ENCODE measurements at regions not wholly inside any gene's neighbourhood (a gene's known extent, or its start where the extent isn't known, plus 50 kb on each side); places are given as distances from the start of the nearest gene placed in this dataset.

DNA sequence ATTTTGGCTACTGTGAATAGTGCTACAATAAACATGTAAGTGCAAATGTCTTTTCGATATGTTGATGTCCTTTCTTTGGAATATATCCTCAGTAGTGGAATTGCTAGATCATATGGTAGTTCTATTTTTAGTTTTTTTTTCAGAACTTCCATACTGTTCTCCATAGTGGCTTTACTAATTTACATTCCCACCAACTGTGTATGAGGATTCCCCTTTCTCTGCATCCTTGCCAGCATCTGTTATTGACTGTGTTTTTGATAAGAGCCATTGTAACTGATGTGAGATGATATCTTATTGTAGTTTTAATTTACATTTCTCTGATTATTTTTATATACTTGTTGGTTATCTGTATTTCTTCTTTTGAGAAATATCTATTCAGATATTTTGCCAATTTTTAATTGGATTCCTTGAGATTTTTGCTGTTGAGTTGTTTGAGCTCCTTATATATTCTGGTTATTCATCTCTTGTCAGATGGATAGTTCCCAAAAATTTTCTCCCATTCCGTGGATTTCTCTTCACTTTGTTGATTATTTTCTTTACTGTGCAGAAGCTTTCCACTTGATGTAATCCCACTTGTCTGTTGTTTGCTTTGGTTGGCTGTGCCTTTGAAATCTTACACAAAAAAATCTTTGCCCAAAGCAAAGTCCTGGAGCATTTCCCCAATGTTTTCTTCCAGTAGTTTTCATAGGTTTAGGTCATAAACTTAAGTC, 532.3 kb downstream of the PID1 start:
- no peak overlapping the region for H3K4me2 ChIP-seq (ENCODE audit: low read length, poor library complexity, severe bottlenecking)
- no peaks in the 10 kb centered on the region for H3K79me1 ChIP-seq (replicated peaks; ENCODE audit: low read length, poor library complexity, severe bottlenecking)
- H2BK5ac ChIP-seq (ENCODE audit: low read depth, low read length, poor library complexity, severe bottlenecking), result no peak overlapping the region
- H3K27ac ChIP-seq (ENCODE audit: low read length, poor library complexity, severe bottlenecking), result no peak overlapping the region
- H3K18ac ChIP-seq (ENCODE audit: low read depth in 1 of 2, low read length in 2 of 2), result no peak overlapping the region
- no peak overlapping the region for H3K4me3 ChIP-seq (ENCODE audit: insufficient read depth in 1 of 2, low read depth in 1 of 2, low read length in 2 of 2)
- no peak for DNase-seq
- no CpG with 5 or more reads among the region's 2 CpGs for WGBS
- H3K27me3 ChIP-seq (ENCODE audit: control insufficient read depth in 1 of 2, insufficient read depth in 1 of 2, low read length in 2 of 2), result no peaks in the 10 kb centered on the region
- H4K8ac ChIP-seq (ENCODE audit: low read length), result no peak overlapping the region
- no peak overlapping the region for H2BK12ac ChIP-seq (ENCODE audit: low read length in 2 of 2)
- no peak overlapping the region for H2AFZ ChIP-seq (ENCODE audit: low read depth, low read length)
- H3K9me3 ChIP-seq (ENCODE audit: control insufficient read depth, low read length), result no peaks in the 10 kb centered on the region
- no peak overlapping the region for H3K9ac ChIP-seq (ENCODE audit: low read length)
- no peak overlapping the region for H2BK15ac ChIP-seq (ENCODE audit: low read depth, poor library complexity, severe bottlenecking)
- H2BK120ac ChIP-seq (ENCODE audit: low read depth, low read length), result no peak overlapping the region
- H3K36me3 ChIP-seq (ENCODE audit: control insufficient read depth in 1 of 2, insufficient read depth in 2 of 2, low read depth in 1 of 2, low read length in 2 of 2), result no peaks in the 10 kb centered on the region
- no peak overlapping the region for H2AK5ac ChIP-seq (ENCODE audit: low read length, severe bottlenecking)
- no peak overlapping the region for H3K14ac ChIP-seq (ENCODE audit: low read length in 2 of 2)
- no peak overlapping the region for H4K91ac ChIP-seq (ENCODE audit: low read length)
- H3K4ac ChIP-seq (ENCODE audit: low read depth in 1 of 2, low read length in 2 of 2), result no peak overlapping the region
- H3K4me1 ChIP-seq (ENCODE audit: control insufficient read depth, insufficient read depth, low read depth, low read length), result no peaks in the 10 kb centered on the region
- no peak overlapping the region for H3K23ac ChIP-seq (ENCODE audit: low read length in 2 of 2)

DNA sequence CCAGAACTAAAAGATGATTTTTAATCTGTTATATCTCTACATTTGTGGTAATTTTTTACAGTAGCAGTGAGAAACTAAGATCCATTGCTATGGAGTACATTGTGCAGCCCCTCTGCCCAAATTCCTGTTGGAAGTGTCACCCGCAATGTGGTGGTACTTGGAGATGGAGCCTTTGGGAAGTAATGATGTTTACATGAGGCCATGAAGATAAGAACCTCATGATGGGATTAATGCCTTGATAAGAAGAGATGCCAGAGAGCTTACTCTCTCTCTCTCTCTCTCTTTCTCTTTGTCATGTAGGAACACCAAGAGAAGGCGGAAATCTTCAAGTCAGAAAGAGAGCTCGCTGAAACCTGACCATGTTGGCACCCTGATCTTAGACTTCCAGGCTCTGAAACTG, 535.4 kb downstream of the PID1 start:
- H2BK15ac ChIP-seq (ENCODE audit: low read depth, poor library complexity, severe bottlenecking), result no peak overlapping the region

DNA sequence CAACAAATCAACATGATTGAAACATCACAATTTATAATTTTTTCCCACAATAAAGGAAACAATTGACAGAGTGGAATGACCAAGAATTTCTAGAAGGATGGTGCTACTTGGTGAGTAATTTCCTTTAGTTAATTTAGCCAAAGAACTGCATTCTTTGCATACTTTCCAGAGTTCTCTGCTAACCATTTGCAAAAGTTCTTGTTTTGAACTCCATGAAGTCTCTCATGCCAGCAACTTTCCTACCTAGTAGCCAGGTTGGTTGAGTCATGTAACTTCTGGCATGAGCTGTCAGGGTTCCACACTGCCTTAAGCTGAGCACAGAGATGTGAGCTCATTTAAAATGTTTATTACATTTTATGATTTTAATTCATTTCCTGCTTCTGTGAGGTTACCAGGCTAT, 539.6 kb downstream of the PID1 start:
- Histone ChIP-seq H3K27me3 (ENCODE audit: control insufficient read depth in 1 of 2, insufficient read depth in 1 of 2, low read length in 2 of 2) (no peaks in the 10 kb centered on the region), H3K4me2 (ENCODE audit: low read length, poor library complexity, severe bottlenecking) (no peak overlapping the region), H2BK120ac (ENCODE audit: low read depth, low read length) (no peak overlapping the region), H2BK5ac (ENCODE audit: low read depth, low read length, poor library complexity, severe bottlenecking) (no peak overlapping the region), H3K9me3 (ENCODE audit: control insufficient read depth, low read length) (no peaks in the 10 kb centered on the region), H2AFZ (ENCODE audit: low read depth, low read length) (no peak overlapping the region), H4K91ac (ENCODE audit: low read length) (no peak overlapping the region), H3K23ac (ENCODE audit: low read length in 2 of 2) (no peak overlapping the region), H3K18ac (ENCODE audit: low read depth in 1 of 2, low read length in 2 of 2) (no peak overlapping the region), H3K4me1 (ENCODE audit: control insufficient read depth, insufficient read depth, low read depth, low read length) (no peaks in the 10 kb centered on the region), H4K8ac (ENCODE audit: low read length) (no peak overlapping the region), H3K14ac (ENCODE audit: low read length in 2 of 2) (no peak overlapping the region), H3K4me3 (ENCODE audit: insufficient read depth in 1 of 2, low read depth in 1 of 2, low read length in 2 of 2) (no peak overlapping the region), H2BK12ac (ENCODE audit: low read length in 2 of 2) (no peak overlapping the region), H2AK5ac (ENCODE audit: low read length, severe bottlenecking) (no peak overlapping the region), H2BK15ac (ENCODE audit: low read depth, poor library complexity, severe bottlenecking) (no peak overlapping the region), H3K36me3 (ENCODE audit: control insufficient read depth in 1 of 2, insufficient read depth in 2 of 2, low read depth in 1 of 2, low read length in 2 of 2) (no peaks in the 10 kb centered on the region), H3K9ac (ENCODE audit: low read length) (no peak overlapping the region), H3K4ac (ENCODE audit: low read depth in 1 of 2, low read length in 2 of 2) (no peak overlapping the region), H3K79me1 (replicated peaks; ENCODE audit: low read length, poor library complexity, severe bottlenecking) (no peaks in the 10 kb centered on the region), H3K27ac (ENCODE audit: low read length, poor library complexity, severe bottlenecking) (peak overlapping the region; percentile 35)
- DNase-seq, result peak; percentile 46

More for the DNA sequence above, 535.4 kb downstream of the PID1 start:
- H3K4me2 ChIP-seq (ENCODE audit: low read length, poor library complexity, severe bottlenecking), result no peak overlapping the region
- 63% methylated on average over 3 of the region's 3 CpGs for WGBS
- H3K4me1 ChIP-seq (ENCODE audit: control insufficient read depth, insufficient read depth, low read depth, low read length), result no peaks in the 10 kb centered on the region
- no peaks in the 10 kb centered on the region for H3K27me3 ChIP-seq (ENCODE audit: control insufficient read depth in 1 of 2, insufficient read depth in 1 of 2, low read length in 2 of 2)
- no peak overlapping the region for H3K23ac ChIP-seq (ENCODE audit: low read length in 2 of 2)
- no peak overlapping the region for H2BK120ac ChIP-seq (ENCODE audit: low read depth, low read length)
- H3K79me1 ChIP-seq (replicated peaks; ENCODE audit: low read length, poor library complexity, severe bottlenecking), result no peaks in the 10 kb centered on the region
- no peak overlapping the region for H3K27ac ChIP-seq (ENCODE audit: low read length, poor library complexity, severe bottlenecking)
- H3K36me3 ChIP-seq (ENCODE audit: control insufficient read depth in 1 of 2, insufficient read depth in 2 of 2, low read depth in 1 of 2, low read length in 2 of 2), result no peaks in the 10 kb centered on the region
- H2AK5ac ChIP-seq (ENCODE audit: low read length, severe bottlenecking), result no peak overlapping the region
- no peak overlapping the region for H3K18ac ChIP-seq (ENCODE audit: low read depth in 1 of 2, low read length in 2 of 2)
- H3K4ac ChIP-seq (ENCODE audit: low read depth in 1 of 2, low read length in 2 of 2), result no peak overlapping the region
- no peak overlapping the region for H2BK5ac ChIP-seq (ENCODE audit: low read depth, low read length, poor library complexity, severe bottlenecking)
- H3K9me3 ChIP-seq (ENCODE audit: control insufficient read depth, low read length), result no peaks in the 10 kb centered on the region
- H3K9ac ChIP-seq (ENCODE audit: low read length), result no peak overlapping the region
- H2BK12ac ChIP-seq (ENCODE audit: low read length in 2 of 2), result no peak overlapping the region
- H3K14ac ChIP-seq (ENCODE audit: low read length in 2 of 2), result no peak overlapping the region
- no peak overlapping the region for H3K4me3 ChIP-seq (ENCODE audit: insufficient read depth in 1 of 2, low read depth in 1 of 2, low read length in 2 of 2)
- peak; percentile 8 for DNase-seq
- H4K91ac ChIP-seq (ENCODE audit: low read length), result no peak overlapping the region
- no peak overlapping the region for H2AFZ ChIP-seq (ENCODE audit: low read depth, low read length)
- H4K8ac ChIP-seq (ENCODE audit: low read length), result no peak overlapping the region

DNA sequence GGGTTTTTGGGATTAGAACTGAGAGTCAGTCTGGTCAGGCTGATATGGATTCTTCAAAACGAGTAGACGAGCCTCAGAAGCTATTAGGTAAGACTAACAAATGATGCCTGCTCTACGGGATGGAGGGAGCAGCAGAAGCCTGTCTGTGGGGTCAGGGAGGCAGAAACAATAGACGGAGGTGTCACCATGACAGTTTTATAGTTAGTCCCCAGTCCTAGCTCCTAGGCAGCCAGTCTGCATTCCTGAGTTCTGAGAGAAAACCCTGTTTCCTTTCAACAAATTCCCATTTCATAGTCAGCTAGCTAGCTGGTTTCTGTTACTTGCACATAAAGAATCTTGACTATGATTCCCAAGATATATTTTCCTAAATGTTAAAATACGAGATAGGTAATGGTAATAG, 542.1 kb downstream of the PID1 start:
- Histone ChIP-seq H3K4me2 (ENCODE audit: low read length, poor library complexity, severe bottlenecking) (no peak overlapping the region), H2AK5ac (ENCODE audit: low read length, severe bottlenecking) (no peak overlapping the region), H4K8ac (ENCODE audit: low read length) (no peak overlapping the region), H3K14ac (ENCODE audit: low read length in 2 of 2) (no peak overlapping the region), H3K23ac (ENCODE audit: low read length in 2 of 2) (no peak overlapping the region), H3K36me3 (ENCODE audit: control insufficient read depth in 1 of 2, insufficient read depth in 2 of 2, low read depth in 1 of 2, low read length in 2 of 2) (no peaks in the 10 kb centered on the region), H3K9ac (ENCODE audit: low read length) (no peak overlapping the region), H3K27me3 (ENCODE audit: control insufficient read depth in 1 of 2, insufficient read depth in 1 of 2, low read length in 2 of 2) (no peaks in the 10 kb centered on the region), H2BK5ac (ENCODE audit: low read depth, low read length, poor library complexity, severe bottlenecking) (no peak overlapping the region), H3K4me3 (ENCODE audit: insufficient read depth in 1 of 2, low read depth in 1 of 2, low read length in 2 of 2) (no peak overlapping the region), H4K91ac (ENCODE audit: low read length) (no peak overlapping the region), H3K79me1 (replicated peaks; ENCODE audit: low read length, poor library complexity, severe bottlenecking) (no peaks in the 10 kb centered on the region), H3K4me1 (ENCODE audit: control insufficient read depth, insufficient read depth, low read depth, low read length) (no peaks in the 10 kb centered on the region), H2BK120ac (ENCODE audit: low read depth, low read length) (no peak overlapping the region), H2AFZ (ENCODE audit: low read depth, low read length) (no peak overlapping the region), H3K18ac (ENCODE audit: low read depth in 1 of 2, low read length in 2 of 2) (no peak overlapping the region), H2BK12ac (ENCODE audit: low read length in 2 of 2) (no peak overlapping the region), H2BK15ac (ENCODE audit: low read depth, poor library complexity, severe bottlenecking) (no peak overlapping the region), H3K9me3 (ENCODE audit: control insufficient read depth, low read length) (no peaks in the 10 kb centered on the region), H3K27ac (ENCODE audit: low read length, poor library complexity, severe bottlenecking) (peak overlapping the region; percentile 30), H3K4ac (ENCODE audit: low read depth in 1 of 2, low read length in 2 of 2) (no peak overlapping the region)
- DNase-seq, result no peak
- 46% methylated on average over 4 of the region's 5 CpGs for WGBS

Data from mesenchymal stem cell (in vitro differentiated cells and primary cell).